Astrocyte of the spinal cord (primary cell): ENCODE measurements at regions not wholly inside any gene's neighbourhood (a gene's known extent, or its start where the extent isn't known, plus 50 kb on each side); places are given as distances from the start of the nearest gene placed in this dataset.

Experiments used
- DNase-seq: peaks from one replicate; pipeline ENCODE4 v3.0.0; 2011; ENCODE audit warnings: low read depth, low spot score
- H3K4me3 ChIP-seq: 2 replicates; pipeline ENCODE4 v1.5.1; 2011; ENCODE audit warnings: low read depth, mild to moderate bottlenecking, low read length, moderate library complexity
- CTCF ChIP-seq: IDR thresholded peaks from 2 replicates; pipeline ENCODE4 v1.5.1; 2012; ENCODE audit warnings: low read depth, mild to moderate bottlenecking, low read length, inconsistent platforms
- in situ Hi-C: cut with HindIII; loops from 2 replicates; pipeline ENCODE4 v1.10.0; 2017; ENCODE audit warnings: low sequenced_read_pairs

- no peak overlapping the region for H3K4me3 ChIP-seq
- TF ChIP-seq CTCF, result no peak
- peak; percentile 64 for DNase-seq
- in situ Hi-C loops, result no loop called here
Measured at GRCh38 chr3:148008591-148008990, 599.4 kb downstream of the ZIC1 start.

GRCh38 chr3:148020861-148021260 lies 611.7 kb downstream of the ZIC1 start:
- no peak overlapping the region for H3K4me3 ChIP-seq
- DNase-seq, result no peak
- no peak for TF ChIP-seq CTCF
- in situ Hi-C loops, result no loop called here

- DNase-seq, result no peak
- no peak for TF ChIP-seq CTCF
- in situ Hi-C loops, result no loop called here
- H3K4me3 ChIP-seq, result no peak overlapping the region
Measured at GRCh38 chr3:148021381-148021780, 612.2 kb downstream of the ZIC1 start.

- peak; percentile 86 for DNase-seq
- in situ Hi-C loops, result no loop called here
- TF ChIP-seq CTCF, result no peak
- H3K4me3 ChIP-seq, result no peak overlapping the region
Measured at GRCh38 chr3:148023994-148024393, 614.8 kb downstream of the ZIC1 start.

- DNase-seq, result no peak
- no peak for TF ChIP-seq CTCF
- in situ Hi-C loops, result no loop called here
- H3K4me3 ChIP-seq, result no peak overlapping the region
Measured at GRCh38 chr3:148026009-148026588, 616.9 kb downstream of the ZIC1 start.

GRCh38 chr3:148030975-148031374 lies 621.8 kb downstream of the ZIC1 start:
- in situ Hi-C loops, result no loop called here
- no peak for DNase-seq
- H3K4me3 ChIP-seq, result no peak overlapping the region
- TF ChIP-seq CTCF, result no peak

- H3K4me3 ChIP-seq, result no peak overlapping the region
- in situ Hi-C loops, result no loop called here
- no peak for TF ChIP-seq CTCF
- no peak for DNase-seq
Measured at GRCh38 chr3:148034353-148034752, 625.2 kb downstream of the ZIC1 start.
